DOHH2 (cell line): ENCODE measurements at regions not wholly inside any gene's neighbourhood (a gene's known extent, or its start where the extent isn't known, plus 50 kb on each side); places are given as distances from the start of the nearest gene placed in this dataset.

Source experiments
- EZH2phosphoT487 ChIP-seq: fragments of 200-600 bp; sonication (generic); IDR thresholded peaks from 2 replicates; pipeline ENCODE4 v1.6.1; 2017; ENCODE audit warnings: borderline replicate concordance, mild to moderate bottlenecking, antibody characterized with exemption, low read length, moderate library complexity, mixed read lengths
- TF ChIP-seq, protein P1 (sequence below): fragments of 200-600 bp; sonication (generic); IDR thresholded peaks from one replicate; pipeline ENCODE4 v1.5.1; 2014; ENCODE audit warnings: antibody characterized with exemption, mild to moderate bottlenecking, low read depth, low read length; ENCODE audit not compliant: poor library complexity, severe bottlenecking

DNA sequence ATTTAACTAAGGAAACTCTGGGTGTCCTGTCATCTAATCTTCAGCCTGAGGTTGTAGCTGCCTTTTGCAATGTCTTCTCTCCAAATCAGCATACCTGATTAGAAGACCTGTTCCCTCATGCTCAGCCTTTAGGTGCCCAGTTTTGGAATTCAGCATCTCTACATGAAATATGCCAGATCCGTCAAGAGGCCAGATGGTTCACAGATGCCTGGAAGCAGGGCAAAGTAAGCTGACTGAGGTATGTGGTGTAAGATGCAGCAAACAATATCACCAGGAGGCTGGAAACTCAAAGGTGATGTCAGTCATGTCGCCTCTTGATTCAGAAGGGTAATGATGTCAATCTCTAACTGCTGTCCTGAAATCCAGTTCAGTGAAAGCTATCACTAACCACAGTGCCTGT lies 324.4 kb downstream of the PRELID2 start:
- TF ChIP-seq, protein P1, sequence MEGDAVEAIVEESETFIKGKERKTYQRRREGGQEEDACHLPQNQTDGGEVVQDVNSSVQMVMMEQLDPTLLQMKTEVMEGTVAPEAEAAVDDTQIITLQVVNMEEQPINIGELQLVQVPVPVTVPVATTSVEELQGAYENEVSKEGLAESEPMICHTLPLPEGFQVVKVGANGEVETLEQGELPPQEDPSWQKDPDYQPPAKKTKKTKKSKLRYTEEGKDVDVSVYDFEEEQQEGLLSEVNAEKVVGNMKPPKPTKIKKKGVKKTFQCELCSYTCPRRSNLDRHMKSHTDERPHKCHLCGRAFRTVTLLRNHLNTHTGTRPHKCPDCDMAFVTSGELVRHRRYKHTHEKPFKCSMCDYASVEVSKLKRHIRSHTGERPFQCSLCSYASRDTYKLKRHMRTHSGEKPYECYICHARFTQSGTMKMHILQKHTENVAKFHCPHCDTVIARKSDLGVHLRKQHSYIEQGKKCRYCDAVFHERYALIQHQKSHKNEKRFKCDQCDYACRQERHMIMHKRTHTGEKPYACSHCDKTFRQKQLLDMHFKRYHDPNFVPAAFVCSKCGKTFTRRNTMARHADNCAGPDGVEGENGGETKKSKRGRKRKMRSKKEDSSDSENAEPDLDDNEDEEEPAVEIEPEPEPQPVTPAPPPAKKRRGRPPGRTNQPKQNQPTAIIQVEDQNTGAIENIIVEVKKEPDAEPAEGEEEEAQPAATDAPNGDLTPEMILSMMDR, result no peak
- no peak for TF ChIP-seq EZH2phosphoT487
